Endothelial cell (in vitro differentiated cells): ENCODE measurements at regions not wholly inside any gene's neighbourhood (a gene's known extent, or its start where the extent isn't known, plus 50 kb on each side); places are given as distances from the start of the nearest gene placed in this dataset.
"Not testable (repeated sequence)": the region's sequence is repeated elsewhere in the genome, so short reads cannot be mapped to it uniquely, and the experiment has no call there.

Experiments
- DNase-seq: peaks from one replicate; pipeline ENCODE4 v3.0.0; 2021; ENCODE audit warnings: low spot score
- H3K27ac Mint-ChIP-seq: one replicate; pipeline ENCODE4 v1.8.0; 2021; ENCODE audit warnings: mixed read lengths, inconsistent platforms; ENCODE audit not compliant: unreplicated experiment
- H3K27me3 Mint-ChIP-seq: one replicate; pipeline ENCODE4 v1.8.0; 2021; ENCODE audit warnings: mild to moderate bottlenecking, moderate library complexity, mixed read lengths, inconsistent platforms; ENCODE audit not compliant: unreplicated experiment
- H3K36me3 Mint-ChIP-seq: one replicate; pipeline ENCODE4 v1.8.0; 2021; ENCODE audit warnings: mild to moderate bottlenecking, low read depth, mixed read lengths, inconsistent platforms; ENCODE audit not compliant: unreplicated experiment
- H3K4me1 Mint-ChIP-seq: one replicate; pipeline ENCODE4 v1.8.0; 2021; ENCODE audit warnings: mild to moderate bottlenecking, mixed read lengths, inconsistent platforms; ENCODE audit not compliant: unreplicated experiment
- H3K4me3 Mint-ChIP-seq: one replicate; pipeline ENCODE4 v1.8.0; 2021; ENCODE audit warnings: mild to moderate bottlenecking, mixed read lengths, inconsistent platforms; ENCODE audit not compliant: unreplicated experiment
- H3K9me3 Mint-ChIP-seq: one replicate; pipeline ENCODE4 v1.8.0; 2021; ENCODE audit warnings: mixed read lengths, inconsistent platforms; ENCODE audit not compliant: unreplicated experiment
- CTCF ChIP-seq: fragments of 200-600 bp; sonication (generic); IDR thresholded peaks from one replicate; pipeline ENCODE4 v1.5.0; 2021; ENCODE audit warnings: antibody characterized with exemption; ENCODE audit not compliant: unreplicated experiment

GRCh38 chr4:159787901-159788300, 685.0 kb downstream of the RAPGEF2 start:
- no peaks in the 10 kb centered on the region for H3K36me3 Mint-ChIP-seq
- no peak overlapping the region for H3K27ac Mint-ChIP-seq
- H3K9me3 Mint-ChIP-seq = no peaks in the 10 kb centered on the region
- no peaks in the 10 kb centered on the region for H3K27me3 Mint-ChIP-seq
- H3K4me3 Mint-ChIP-seq = no peak overlapping the region
- no peak for DNase-seq
- TF ChIP-seq CTCF = no peak
- H3K4me1 Mint-ChIP-seq = no peaks in the 10 kb centered on the region

- Mint-ChIP-seq H3K27ac (no peak overlapping the region), H3K36me3 (no peaks in the 10 kb centered on the region), H3K9me3 (no peaks in the 10 kb centered on the region), H3K27me3 (no peaks in the 10 kb centered on the region), H3K4me3 (no peak overlapping the region), H3K4me1 (no peaks in the 10 kb centered on the region)
- DNase-seq = no peak
- TF ChIP-seq CTCF = no peak
Measured at GRCh38 chr4:159791334-159791733, 688.5 kb downstream of the RAPGEF2 start.

DNA sequence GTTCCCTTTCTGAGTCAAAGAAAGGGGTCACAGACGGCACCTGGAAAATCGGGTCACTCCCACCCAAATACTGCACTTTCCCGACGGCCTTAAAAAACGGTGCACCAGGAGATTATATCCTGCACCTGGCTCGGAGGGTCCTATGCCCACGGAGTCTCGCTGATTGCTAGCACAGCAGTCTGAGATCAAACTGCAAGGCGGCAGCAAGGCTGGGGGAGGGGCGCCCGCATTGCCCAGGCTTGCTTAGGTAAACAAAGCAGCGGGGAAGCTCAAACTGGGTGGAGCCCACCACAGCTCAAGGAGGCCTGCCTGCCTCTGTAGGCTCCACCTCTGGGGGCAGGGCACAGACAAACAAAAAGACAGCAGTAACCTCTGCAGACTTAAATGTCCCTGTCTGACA, 701.7 kb downstream of the RAPGEF2 start:
- not testable (repeated sequence) for H3K9me3 Mint-ChIP-seq, H3K4me1 Mint-ChIP-seq, DNase-seq, H3K27ac Mint-ChIP-seq, H3K36me3 Mint-ChIP-seq, H3K27me3 Mint-ChIP-seq, H3K4me3 Mint-ChIP-seq

- peaks cover 4% of the 10 kb centered on the region for H3K4me1 Mint-ChIP-seq
- no peak overlapping the region for H3K4me3 Mint-ChIP-seq
- TF ChIP-seq CTCF = no peak
- H3K27me3 Mint-ChIP-seq = no peaks in the 10 kb centered on the region
- H3K9me3 Mint-ChIP-seq = no peaks in the 10 kb centered on the region
- H3K36me3 Mint-ChIP-seq = no peaks in the 10 kb centered on the region
- no peak overlapping the region for H3K27ac Mint-ChIP-seq
- no peak for DNase-seq
Measured at GRCh38 chr4:159823743-159824142, 720.9 kb downstream of the RAPGEF2 start.

- Mint-ChIP-seq H3K9me3 (no peaks in the 10 kb centered on the region), H3K36me3 (no peaks in the 10 kb centered on the region), H3K27me3 (no peaks in the 10 kb centered on the region), H3K4me3 (no peak overlapping the region), H3K4me1 (peaks cover 4% of the 10 kb centered on the region), H3K27ac (no peak overlapping the region)
- TF ChIP-seq CTCF = no peak
- no peak for DNase-seq
Measured at GRCh38 chr4:159828687-159829086, 725.8 kb downstream of the RAPGEF2 start.

DNA sequence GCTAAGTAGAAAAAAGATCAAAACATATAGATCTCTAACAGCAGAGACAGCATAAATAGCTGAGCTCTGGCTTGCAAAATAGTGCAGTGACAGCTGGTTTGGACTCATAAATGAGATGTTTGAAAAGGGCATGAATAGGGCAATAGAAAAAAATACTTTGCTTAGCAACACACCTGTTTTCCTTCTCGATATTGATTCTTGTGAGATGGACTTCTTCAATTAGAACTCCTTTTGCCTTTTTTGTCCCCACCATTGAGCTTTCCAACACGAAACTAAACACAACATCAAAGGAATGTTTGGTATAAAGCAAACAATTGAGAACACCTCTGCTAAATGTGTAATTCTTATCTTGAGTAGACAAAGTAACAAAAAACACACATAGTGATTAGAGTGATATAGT, 726.3 kb downstream of the RAPGEF2 start:
- DNase-seq = no peak
- no peak overlapping the region for H3K4me3 Mint-ChIP-seq
- no peak overlapping the region for H3K27ac Mint-ChIP-seq
- no peaks in the 10 kb centered on the region for H3K36me3 Mint-ChIP-seq
- H3K4me1 Mint-ChIP-seq = peaks cover 3% of the 10 kb centered on the region
- H3K27me3 Mint-ChIP-seq = no peaks in the 10 kb centered on the region
- TF ChIP-seq CTCF = no peak
- H3K9me3 Mint-ChIP-seq = no peaks in the 10 kb centered on the region
